ENCODE measurements at regions not wholly inside any gene's neighbourhood (a gene's known extent, or its start where the extent isn't known, plus 50 kb on each side); places are given as distances from the start of the nearest gene placed in this dataset.

DNA sequence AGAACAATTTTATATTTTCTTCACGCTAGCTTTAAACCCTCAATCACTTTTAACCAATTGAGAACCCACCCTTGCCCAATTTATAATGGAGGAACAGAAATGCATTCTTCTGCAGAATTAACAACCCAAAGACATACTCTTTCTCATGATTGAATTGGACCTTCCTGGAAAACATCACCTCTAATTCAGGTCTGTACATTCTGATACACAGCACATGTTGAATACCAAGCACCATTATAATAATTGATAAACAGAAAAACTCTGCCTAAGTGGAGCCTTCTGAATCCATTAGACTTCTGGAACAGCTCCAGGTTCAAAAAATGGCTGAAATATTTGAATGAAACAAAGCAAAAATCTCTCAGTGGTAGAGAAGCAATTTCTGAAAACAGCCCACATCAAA is 105.4 kb downstream of the FAM76B start:
- no peaks in the 10 kb centered on the region for H3K27me3 Mint-ChIP-seq (ENCODE audit: low read depth)
- TF ChIP-seq, protein P1, sequence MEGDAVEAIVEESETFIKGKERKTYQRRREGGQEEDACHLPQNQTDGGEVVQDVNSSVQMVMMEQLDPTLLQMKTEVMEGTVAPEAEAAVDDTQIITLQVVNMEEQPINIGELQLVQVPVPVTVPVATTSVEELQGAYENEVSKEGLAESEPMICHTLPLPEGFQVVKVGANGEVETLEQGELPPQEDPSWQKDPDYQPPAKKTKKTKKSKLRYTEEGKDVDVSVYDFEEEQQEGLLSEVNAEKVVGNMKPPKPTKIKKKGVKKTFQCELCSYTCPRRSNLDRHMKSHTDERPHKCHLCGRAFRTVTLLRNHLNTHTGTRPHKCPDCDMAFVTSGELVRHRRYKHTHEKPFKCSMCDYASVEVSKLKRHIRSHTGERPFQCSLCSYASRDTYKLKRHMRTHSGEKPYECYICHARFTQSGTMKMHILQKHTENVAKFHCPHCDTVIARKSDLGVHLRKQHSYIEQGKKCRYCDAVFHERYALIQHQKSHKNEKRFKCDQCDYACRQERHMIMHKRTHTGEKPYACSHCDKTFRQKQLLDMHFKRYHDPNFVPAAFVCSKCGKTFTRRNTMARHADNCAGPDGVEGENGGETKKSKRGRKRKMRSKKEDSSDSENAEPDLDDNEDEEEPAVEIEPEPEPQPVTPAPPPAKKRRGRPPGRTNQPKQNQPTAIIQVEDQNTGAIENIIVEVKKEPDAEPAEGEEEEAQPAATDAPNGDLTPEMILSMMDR (IDR thresholded peaks at IDR 0.05) = no peak
- H3K9me3 Mint-ChIP-seq (ENCODE audit: low read depth) = peaks cover 3% of the 10 kb centered on the region
- DNase-seq (ENCODE audit: low spot score) = no peak
- H3K4me1 Mint-ChIP-seq (ENCODE audit: low read depth) = peaks cover 53% of the 10 kb centered on the region
- H3K36me3 Mint-ChIP-seq (ENCODE audit: low read depth) = peaks cover 2% of the 10 kb centered on the region
- no peak overlapping the region for H3K27ac Mint-ChIP-seq (ENCODE audit: unreplicated experiment)
- H3K4me3 Mint-ChIP-seq (ENCODE audit: unreplicated experiment) = no peak overlapping the region

DNA sequence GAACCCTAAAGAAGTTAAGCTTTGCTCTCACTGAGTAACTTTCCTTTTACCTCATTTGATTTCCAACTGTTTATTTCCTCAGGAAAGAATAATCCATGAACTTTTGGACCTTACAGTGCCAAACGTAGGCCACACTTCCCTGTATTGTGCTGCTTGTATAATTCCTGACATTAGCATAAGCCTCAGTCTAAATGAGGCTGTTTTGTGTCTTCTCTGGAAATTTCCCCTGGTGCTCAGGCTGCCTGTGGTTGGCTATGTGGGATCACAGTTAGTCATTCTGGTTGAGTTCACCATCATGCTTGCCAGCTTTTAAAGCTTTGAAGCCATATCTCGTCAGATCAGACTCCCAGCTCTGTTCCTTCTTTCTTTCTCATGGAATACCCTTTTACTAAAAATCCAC is 107.0 kb downstream of the FAM76B start:
- H3K4me1 Mint-ChIP-seq (ENCODE audit: low read depth) = peaks cover 54% of the 10 kb centered on the region
- no peaks in the 10 kb centered on the region for H3K27me3 Mint-ChIP-seq (ENCODE audit: low read depth)
- DNase-seq (ENCODE audit: low spot score) = no peak
- H3K4me3 Mint-ChIP-seq (ENCODE audit: unreplicated experiment) = no peak overlapping the region
- H3K27ac Mint-ChIP-seq (ENCODE audit: unreplicated experiment) = no peak overlapping the region
- peaks cover 3% of the 10 kb centered on the region for H3K9me3 Mint-ChIP-seq (ENCODE audit: low read depth)
- TF ChIP-seq, protein P1 (IDR thresholded peaks at IDR 0.05) = no peak
- H3K36me3 Mint-ChIP-seq (ENCODE audit: low read depth) = no peaks in the 10 kb centered on the region

DNA sequence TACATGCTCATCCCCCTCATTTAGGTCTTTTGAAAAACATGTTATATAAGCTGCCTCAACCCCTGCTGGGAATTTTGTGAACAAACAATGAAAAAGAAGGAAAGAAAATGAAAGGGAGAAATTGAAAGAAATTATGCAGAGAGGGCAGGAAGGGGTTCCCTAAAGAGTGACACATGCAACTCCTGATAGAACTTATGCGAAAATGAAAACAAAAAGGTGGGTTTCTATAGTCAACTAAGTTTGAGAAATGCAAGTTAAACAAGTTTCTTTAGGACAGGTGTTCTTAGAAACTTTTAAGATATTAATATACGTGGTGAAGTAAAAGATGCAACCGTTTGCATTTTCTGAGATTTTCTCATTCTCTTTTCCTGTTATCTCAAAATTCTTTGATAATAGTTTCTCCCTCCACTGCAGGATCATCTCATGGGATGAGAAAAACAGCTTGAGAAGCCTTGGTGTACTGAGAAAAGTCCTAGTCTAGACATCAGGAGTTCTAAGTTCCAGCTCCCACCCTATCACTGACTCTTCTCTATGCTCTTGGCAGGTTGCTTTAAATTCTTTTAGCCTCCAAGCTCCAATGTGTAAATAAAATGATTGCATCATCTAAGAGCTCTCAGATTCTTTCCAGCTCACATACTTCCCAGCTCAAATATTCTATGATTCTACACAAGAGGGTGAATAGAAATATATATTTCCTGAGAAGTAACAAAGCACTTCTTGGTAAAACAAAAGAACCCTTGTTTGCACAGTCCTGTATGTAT is 109.2 kb downstream of the FAM76B start:
- Mint-ChIP-seq H3K4me3 (ENCODE audit: unreplicated experiment) (peak overlapping the region; percentile 3), H3K4me1 (ENCODE audit: low read depth) (peaks cover 50% of the 10 kb centered on the region), H3K36me3 (ENCODE audit: low read depth) (peaks cover 2% of the 10 kb centered on the region), H3K27ac (ENCODE audit: unreplicated experiment) (peak overlapping the region; percentile 87), H3K27me3 (ENCODE audit: low read depth) (no peaks in the 10 kb centered on the region), H3K9me3 (ENCODE audit: low read depth) (peaks cover 3% of the 10 kb centered on the region)
- TF ChIP-seq, protein P1 (IDR thresholded peaks at IDR 0.05) = no peak
- DNase-seq (ENCODE audit: low spot score) = no peak

DNA sequence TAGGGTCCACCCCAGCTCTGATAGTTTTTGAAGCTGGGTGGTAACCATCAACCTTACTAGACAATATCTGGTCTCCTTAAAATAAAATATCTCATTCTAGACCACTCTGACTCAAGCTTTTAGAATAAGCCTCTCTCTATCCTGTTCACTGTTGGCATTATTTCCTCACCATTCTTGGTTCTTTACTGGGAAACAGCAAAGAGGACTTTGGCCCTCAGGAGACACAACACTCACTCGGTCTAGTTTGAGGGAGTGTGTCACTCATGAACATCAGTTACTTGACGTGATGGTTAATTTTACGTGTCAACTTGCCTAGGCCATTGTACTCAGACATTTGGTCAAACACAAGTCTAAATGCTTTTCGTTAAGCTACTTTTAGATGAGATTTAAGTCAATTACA is 110.6 kb downstream of the FAM76B start:
- Mint-ChIP-seq H3K9me3 (ENCODE audit: low read depth) (peaks cover 3% of the 10 kb centered on the region), H3K27me3 (ENCODE audit: low read depth) (no peaks in the 10 kb centered on the region), H3K4me1 (ENCODE audit: low read depth) (peaks cover 41% of the 10 kb centered on the region), H3K27ac (ENCODE audit: unreplicated experiment) (no peak overlapping the region), H3K36me3 (ENCODE audit: low read depth) (peaks cover 2% of the 10 kb centered on the region), H3K4me3 (ENCODE audit: unreplicated experiment) (no peak overlapping the region)
- no peak for DNase-seq (ENCODE audit: low spot score)
- TF ChIP-seq, protein P1 (IDR thresholded peaks at IDR 0.05) = no peak

DNA sequence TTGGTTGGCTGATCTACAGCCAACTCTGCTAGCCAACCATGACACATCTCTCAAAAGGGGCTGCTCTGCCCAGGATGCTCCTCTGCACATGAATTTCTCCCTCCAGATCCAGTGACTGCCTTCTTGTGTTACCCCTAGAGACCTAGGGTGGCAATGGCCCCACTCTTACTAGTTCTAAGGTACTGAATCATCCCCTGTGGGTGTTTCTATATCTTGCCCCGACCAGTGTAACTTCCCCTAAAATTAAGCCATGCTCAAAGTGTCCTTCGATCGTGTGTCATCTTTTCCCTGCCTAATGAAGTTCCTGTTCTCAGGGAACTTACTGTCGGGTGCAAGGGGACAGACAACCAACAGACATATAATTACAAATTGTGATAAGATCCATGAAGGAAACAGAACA is 113.3 kb downstream of the FAM76B start:
- Mint-ChIP-seq H3K4me3 (ENCODE audit: unreplicated experiment) (no peak overlapping the region), H3K27ac (ENCODE audit: unreplicated experiment) (no peak overlapping the region), H3K27me3 (ENCODE audit: low read depth) (no peaks in the 10 kb centered on the region), H3K4me1 (ENCODE audit: low read depth) (peaks cover 41% of the 10 kb centered on the region), H3K9me3 (ENCODE audit: low read depth) (no peaks in the 10 kb centered on the region), H3K36me3 (ENCODE audit: low read depth) (peaks cover 2% of the 10 kb centered on the region)
- no peak for DNase-seq (ENCODE audit: low spot score)
- TF ChIP-seq, protein P1 (IDR thresholded peaks at IDR 0.05) = no peak

Measured in chondrocyte (in vitro differentiated cells).